T-cell (primary cell): ENCODE measurements at regions not wholly inside any gene's neighbourhood (a gene's known extent, or its start where the extent isn't known, plus 50 kb on each side); places are given as distances from the start of the nearest gene placed in this dataset.

ENCODE experiments used
- ATAC-seq, 4 experiments: fragments of 200-7000 bp in 3 of 4; fragments of 150-1000 bp in 1 of 4; cut with Tn5 transposase; replicated peaks in 1 of 4; 1 replicate in 3 of 4; 2 replicates in 1 of 4; pipeline ENCODE4 v1.10.0; 2021; ENCODE audit warnings: moderate library complexity in 3 of 4, mild to moderate bottlenecking in 2 of 4, moderate number of reproducible peaks in 1 of 4
- CTCF ChIA-PET, 2 donors: fragments of 300-600 bp; sonication (Branson Sonifier 250); formaldehyde crosslinking; loops; one replicate each; lab custom pipeline; 2022; ENCODE audit warnings: antibody characterized with exemption in 2 of 2; lab: Charles Lee
- POLR2A ChIA-PET, 2 donors: fragments of 300-600 bp; sonication (Branson Sonifier 250); formaldehyde crosslinking; loops; one replicate each; lab custom pipeline; 2022; ENCODE audit warnings: antibody characterized with exemption in 2 of 2; lab: Charles Lee
- DNase-seq, 35 experiments: peaks; one replicate each; pipeline versions ENCODE4 v3.0.0 to v3.0.0-alpha.2; 2013 to 2023
- H3K27ac ChIP-seq: one replicate; pipeline ENCODE4 v1.5.1; 2013; ENCODE audit warnings: low read length
- H3K27me3 ChIP-seq, 2 experiments: replicated peaks in 1 of 2; 1 replicate in 1 of 2; 2 replicates in 1 of 2; pipeline versions ENCODE4 v1.6.1 to v1.7.0; 2013; ENCODE audit warnings: low read length in 1 of 2, mixed read lengths in 1 of 2; ENCODE audit not compliant: control insufficient read depth in 2 of 2, insufficient read depth in 2 of 2; ENCODE audit errors: extremely low read depth in 1 of 2
- H3K36me3 ChIP-seq, 2 donors: 1 replicate in 1 of 2; 2 replicates in 1 of 2; pipeline versions ENCODE4 v1.6.1 to v1.7.0; 2013; ENCODE audit warnings: low read length in 1 of 2; ENCODE audit not compliant: control insufficient read depth in 2 of 2, insufficient read depth in 1 of 2; ENCODE audit errors: extremely low read depth in 1 of 2
- H3K4me1 ChIP-seq, 2 experiments: 1 replicate in 1 of 2; 2 replicates in 1 of 2; pipeline versions ENCODE4 v1.6.1 to v1.7.0; 2013; ENCODE audit warnings: low read length in 2 of 2, mixed read lengths in 1 of 2; ENCODE audit not compliant: insufficient read depth in 2 of 2, control insufficient read depth in 1 of 2; ENCODE audit errors: extremely low read depth in 1 of 2
- H3K4me3 ChIP-seq, 2 donors: 1 replicate in 1 of 2; 2 replicates in 1 of 2; pipeline versions ENCODE4 v1.5.1 to v1.7.0; 2013; ENCODE audit warnings: mild to moderate bottlenecking in 2 of 2, low read length in 1 of 2, moderate library complexity in 1 of 2; ENCODE audit not compliant: control insufficient read depth in 1 of 2; ENCODE audit errors: extremely low read depth in 1 of 2
- H3K9me3 ChIP-seq: 2 replicates; pipeline ENCODE4 v1.7.0; 2013
- H3K27ac Mint-ChIP-seq, 2 donors: one replicate each; pipeline ENCODE4 v1.8.0; 2020 to 2021; ENCODE audit warnings: mild to moderate bottlenecking in 2 of 2, mixed read lengths in 2 of 2
- H3K27me3 Mint-ChIP-seq, 2 donors: one replicate each; pipeline ENCODE4 v1.8.0; 2021 to 2022; ENCODE audit warnings: mixed read lengths in 2 of 2
- H3K36me3 Mint-ChIP-seq: one replicate; pipeline ENCODE4 v1.8.0; 2021; ENCODE audit warnings: mixed read lengths
- H3K4me1 Mint-ChIP-seq, 3 donors: one replicate each; pipeline ENCODE4 v1.8.0; 2020 to 2022; ENCODE audit warnings: mixed read lengths in 3 of 3, mild to moderate bottlenecking in 1 of 3
- H3K4me3 Mint-ChIP-seq, 3 donors: one replicate each; pipeline ENCODE4 v1.8.0; 2020 to 2022; ENCODE audit warnings: mild to moderate bottlenecking in 3 of 3, mixed read lengths in 3 of 3, moderate library complexity in 3 of 3
- H3K9me3 Mint-ChIP-seq, 3 donors: one replicate each; pipeline ENCODE4 v1.8.0; 2020 to 2022; ENCODE audit warnings: mixed read lengths in 3 of 3
- WGBS: methylation state at CpG from one replicate; pipeline ENCODE4 v1.1.5; 2013; ENCODE audit warnings: missing lambda C conversion rate; ENCODE audit not compliant: insufficient coverage; 5-methylcytosine and 5-hydroxymethylcytosine counted together

- 39% methylated on average over 2 of the region's 5 CpGs for WGBS
- DNase-seq (peak in 1 of 35 experiments; percentile 9), ATAC-seq (no peak)
- Histone ChIP-seq H3K27me3 (peaks cover 14 to 42% of the 10 kb centered on the region in 2 experiments), H3K4me1 (peaks cover 0 to 5% of the 10 kb centered on the region in 2 experiments), H3K27ac (no peak overlapping the region), H3K36me3 (no peaks in the 10 kb centered on the region), H3K9me3 (no peaks in the 10 kb centered on the region), H3K4me3 (no peak overlapping the region)
- Mint-ChIP-seq H3K4me1 (peaks cover 6 to 17% (median 11%) of the 10 kb centered on the region in 3 donors), H3K4me3 (no peak overlapping the region), H3K27me3 (peaks cover 60 to 71% of the 10 kb centered on the region in 2 donors), H3K27ac (peak overlapping the region in 1 of 2 donors; percentile 19), H3K36me3 (no peaks in the 10 kb centered on the region), H3K9me3 (no peaks in the 10 kb centered on the region)
- ChIA-PET POLR2A (interaction anchor here in 1 of 2 donors (0.7 kb wide), 1 partner anchor 81 kb away, joined by 3 read pairs; no protein-coding TSS in a partner anchor), CTCF (interaction anchor here (0.6 to 0.7 kb wide), 2 partner anchors 146 to 270 kb away, joined by 3 read pairs; no protein-coding TSS in a partner anchor)
Measured at GRCh38 chr3:10703875-10704274, 112.2 kb upstream of the SLC6A11 start.

GRCh38 chr3:10706156-10706739, 109.8 kb upstream of the SLC6A11 start:
- Mint-ChIP-seq H3K4me3 (peak overlapping the region in 1 of 3 donors; percentile 75), H3K27me3 (peaks cover 75% of the 10 kb centered on the region in 2 donors), H3K36me3 (no peaks in the 10 kb centered on the region), H3K27ac (no peak overlapping the region), H3K9me3 (no peaks in the 10 kb centered on the region), H3K4me1 (peaks cover 6 to 20% (median 11%) of the 10 kb centered on the region in 3 donors)
- ChIA-PET POLR2A (no interaction called here), CTCF (no interaction called here)
- Histone ChIP-seq H3K27me3 (peaks cover 14 to 60% of the 10 kb centered on the region in 2 experiments), H3K9me3 (no peaks in the 10 kb centered on the region), H3K4me1 (peaks cover 0 to 5% of the 10 kb centered on the region in 2 experiments), H3K36me3 (no peaks in the 10 kb centered on the region), H3K27ac (no peak overlapping the region), H3K4me3 (no peak overlapping the region)
- ATAC-seq (no peak), DNase-seq (no peak)
- WGBS, result 27% methylated on average over 4 of the region's 5 CpGs

GRCh38 chr3:10706740-10707399, 109.2 kb upstream of the SLC6A11 start:
- H3K27ac Mint-ChIP-seq, result peak overlapping the region in 1 of 2 donors; percentile 15
- CTCF ChIA-PET, result interaction anchor here in 1 of 2 donors (0.5 kb wide), 1 partner anchor 430 kb away, joined by 3 read pairs; no protein-coding TSS in a partner anchor

GRCh38 chr3:10707400-10708215, 108.4 kb upstream of the SLC6A11 start:
- ChIA-PET CTCF (interaction anchor here in 1 of 2 donors (0.5 kb wide), 1 partner anchor 431 kb away, joined by 3 read pairs; no protein-coding TSS in a partner anchor), POLR2A (no interaction called here)
- peaks cover 69 to 79% of the 10 kb centered on the region in 2 donors for H3K27me3 Mint-ChIP-seq
- peak overlapping the region in 2 of 3 donors; percentile 54 to 75 for H3K4me3 Mint-ChIP-seq
- H3K27ac Mint-ChIP-seq, result no peak overlapping the region
- H3K4me1 Mint-ChIP-seq, result peaks cover 6 to 20% (median 11%) of the 10 kb centered on the region in 3 donors
- H3K36me3 ChIP-seq, result no peaks in the 10 kb centered on the region
- H3K4me3 ChIP-seq, result no peak overlapping the region
- no peak overlapping the region for H3K27ac ChIP-seq
- H3K4me1 ChIP-seq, result peaks cover 0 to 5% of the 10 kb centered on the region in 2 experiments
- H3K27me3 ChIP-seq, result peaks cover 12 to 68% of the 10 kb centered on the region in 2 experiments
- peak in 1 of 4 experiments; percentile 31 for ATAC-seq
- no peaks in the 10 kb centered on the region for H3K36me3 Mint-ChIP-seq
- H3K9me3 Mint-ChIP-seq, result no peaks in the 10 kb centered on the region
- peak in 1 of 35 experiments; percentile 1 for DNase-seq
- WGBS, result 2% methylated on average over 63 of the region's 93 CpGs
- no peaks in the 10 kb centered on the region for H3K9me3 ChIP-seq

More at GRCh38 chr3:10706740-10707399, 109.2 kb upstream of the SLC6A11 start:
- WGBS, result 39% methylated on average over 9 of the region's 11 CpGs
- Mint-ChIP-seq H3K4me3 (peak overlapping the region; percentile 34 to 75 (median 54)), H3K27me3 (peaks cover 69 to 73% of the 10 kb centered on the region in 2 donors), H3K9me3 (no peaks in the 10 kb centered on the region), H3K4me1 (peaks cover 6 to 20% (median 11%) of the 10 kb centered on the region in 3 donors), H3K36me3 (no peaks in the 10 kb centered on the region)
- Histone ChIP-seq H3K4me3 (no peak overlapping the region), H3K9me3 (no peaks in the 10 kb centered on the region), H3K27ac (no peak overlapping the region), H3K36me3 (no peaks in the 10 kb centered on the region), H3K4me1 (peaks cover 0 to 5% of the 10 kb centered on the region in 2 experiments), H3K27me3 (peaks cover 14 to 62% of the 10 kb centered on the region in 2 experiments)
- POLR2A ChIA-PET, result no interaction called here
- DNase-seq (no peak), ATAC-seq (no peak)

DNA sequence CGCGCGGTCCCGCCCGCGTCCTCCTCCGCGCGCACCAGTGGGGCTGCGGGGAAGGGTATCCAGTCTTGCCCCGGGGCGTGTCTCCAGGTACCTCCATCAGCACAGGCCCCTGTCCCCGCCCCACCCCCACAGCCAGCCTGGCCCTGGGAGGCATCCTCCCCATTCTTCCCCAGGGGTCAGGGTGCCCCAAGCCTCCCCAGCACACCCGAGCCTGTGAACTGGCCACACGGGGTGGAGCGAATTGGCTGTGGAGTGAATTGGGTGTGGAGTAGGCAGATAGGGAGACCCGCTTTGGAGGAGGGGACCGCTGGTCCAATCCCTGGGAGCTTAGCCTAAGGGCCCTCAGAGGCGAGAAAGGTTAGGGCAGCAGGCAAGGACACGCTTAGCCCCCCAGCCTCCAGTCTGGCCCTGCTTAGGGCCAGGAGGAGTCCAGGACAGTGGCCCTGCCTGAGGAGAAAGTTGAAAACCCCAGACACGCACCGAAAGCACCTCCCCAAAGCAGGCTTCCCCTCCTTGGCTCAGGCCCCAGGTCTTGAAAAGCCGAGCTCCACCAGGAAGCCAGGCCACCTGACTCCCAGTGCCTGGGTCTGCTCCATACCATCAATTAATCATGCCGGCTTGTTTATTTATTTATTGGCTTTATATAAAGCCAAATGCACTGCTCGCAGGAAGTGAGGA, 107.7 kb upstream of the SLC6A11 start:
- Mint-ChIP-seq H3K4me1 (peaks cover 6 to 20% (median 11%) of the 10 kb centered on the region in 3 donors), H3K36me3 (no peaks in the 10 kb centered on the region), H3K9me3 (no peaks in the 10 kb centered on the region), H3K4me3 (peak overlapping the region in 2 of 3 donors; percentile 11 to 16), H3K27ac (no peak overlapping the region), H3K27me3 (peaks cover 70 to 72% of the 10 kb centered on the region in 2 donors)
- no peak overlapping the region for H3K27ac ChIP-seq
- H3K4me1 ChIP-seq, result peaks cover 0 to 5% of the 10 kb centered on the region in 2 experiments
- H3K27me3 ChIP-seq, result peaks cover 11 to 63% of the 10 kb centered on the region in 2 experiments
- POLR2A ChIA-PET, result no interaction called here
- H3K4me3 ChIP-seq, result no peak overlapping the region
- no peaks in the 10 kb centered on the region for H3K9me3 ChIP-seq
- WGBS, result 27% methylated on average over 18 of the region's 25 CpGs
- CTCF ChIA-PET, result no interaction called here
- DNase-seq (no peak), ATAC-seq (no peak)
- H3K36me3 ChIP-seq, result no peaks in the 10 kb centered on the region
